GM04504 (cell line): ENCODE measurements at regions not wholly inside any gene's neighbourhood (a gene's known extent, or its start where the extent isn't known, plus 50 kb on each side); places are given as distances from the start of the nearest gene placed in this dataset.
"Not testable (repeated sequence)": the region's sequence is repeated elsewhere in the genome, so short reads cannot be mapped to it uniquely, and the experiment has no call there.

Experiments
- DNase-seq: peaks from one replicate; pipeline ENCODE4 v3.0.0-alpha.2; 2012; ENCODE audit warnings: low read depth

GRCh38 chr6:21918666-21919065, 325.1 kb downstream of the SOX4 start:
- DNase-seq = no peak

- no peak for DNase-seq
Measured at GRCh38 chr6:21922086-21922485, 328.5 kb downstream of the SOX4 start.

DNA sequence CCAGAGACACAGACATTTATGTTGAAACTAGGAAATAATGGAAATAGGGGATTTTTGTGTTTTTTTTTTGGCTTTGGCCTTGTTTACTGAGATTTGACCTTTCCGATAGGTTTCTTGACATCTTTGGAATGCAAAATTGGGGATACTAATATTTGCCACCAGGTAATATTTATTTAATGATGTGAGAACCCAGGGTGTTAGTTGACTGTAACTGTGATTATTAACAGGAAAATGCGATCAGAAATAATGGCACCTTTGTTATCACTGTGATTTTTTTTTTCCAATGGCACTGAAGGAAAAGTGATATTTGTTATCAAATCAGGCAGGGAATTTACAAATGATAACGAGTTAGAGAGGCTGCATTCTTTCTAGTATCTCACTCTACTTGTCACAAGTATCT, 330.5 kb downstream of the SOX4 start:
- DNase-seq = no peak

- DNase-seq = no peak
Measured at GRCh38 chr6:21928827-21929226, 335.3 kb downstream of the SOX4 start.

DNA sequence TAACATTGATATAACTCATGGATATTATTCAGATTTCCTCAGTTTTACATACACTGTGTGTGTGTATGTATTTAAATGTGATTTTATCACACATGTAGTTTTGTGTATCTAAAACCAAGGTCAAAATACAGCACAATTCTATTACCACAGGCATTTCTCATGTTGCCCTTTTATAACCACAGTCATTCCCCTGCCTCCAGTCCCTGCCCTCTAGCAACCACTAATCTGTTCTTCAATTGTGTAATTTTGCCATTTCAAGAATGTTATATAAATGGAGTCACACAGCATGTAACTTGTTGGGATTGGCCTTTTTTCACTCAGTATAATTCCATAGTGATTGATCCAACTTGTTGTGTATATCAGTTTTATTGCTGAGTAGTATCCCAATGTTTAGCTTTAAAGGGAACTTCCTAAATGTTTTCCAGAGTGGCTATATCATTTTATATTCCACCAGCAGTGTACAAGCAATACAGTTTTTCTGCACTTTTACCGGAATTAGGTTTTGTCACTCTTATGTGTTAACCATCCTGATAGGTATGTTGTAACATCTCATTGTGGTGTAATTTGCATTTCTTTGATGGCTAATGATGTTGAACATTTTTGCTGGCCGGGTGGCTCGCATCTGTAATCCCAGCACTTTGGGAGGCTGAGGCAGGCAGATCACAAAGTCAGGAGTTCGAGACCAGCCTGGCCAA, 338.2 kb downstream of the SOX4 start:
- DNase-seq = no peak

DNA sequence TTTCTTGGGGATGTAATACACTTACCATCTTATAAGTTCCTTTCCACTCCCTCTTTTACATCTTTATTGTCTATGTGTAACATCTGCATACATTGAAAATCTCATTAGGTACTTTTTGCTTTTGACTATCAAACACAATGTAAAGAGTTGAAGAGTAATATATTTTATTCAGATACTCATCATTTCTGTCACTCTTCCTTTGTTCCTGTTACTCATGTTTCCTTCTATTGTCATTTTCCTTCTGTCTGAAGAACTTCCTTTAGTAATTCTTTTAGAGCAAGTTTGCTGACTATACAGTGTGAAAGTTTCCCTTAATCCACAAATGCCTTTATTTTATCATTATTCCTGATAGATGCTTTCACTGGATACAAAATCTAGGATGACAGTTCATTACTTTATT, 339.8 kb downstream of the SOX4 start:
- no peak for DNase-seq

- no peak for DNase-seq
Measured at GRCh38 chr6:21935142-21935541, 341.6 kb downstream of the SOX4 start.

- DNase-seq = no peak
Measured at GRCh38 chr6:21935561-21936028, 342.0 kb downstream of the SOX4 start.

- DNase-seq = no peak
Measured at GRCh38 chr6:21937466-21937865, 343.9 kb downstream of the SOX4 start.

- DNase-seq = not testable (repeated sequence)
Measured at GRCh38 chr6:21939066-21939465, 345.5 kb downstream of the SOX4 start.

GRCh38 chr6:21941926-21942325, 348.4 kb downstream of the SOX4 start:
- no peak for DNase-seq

DNA sequence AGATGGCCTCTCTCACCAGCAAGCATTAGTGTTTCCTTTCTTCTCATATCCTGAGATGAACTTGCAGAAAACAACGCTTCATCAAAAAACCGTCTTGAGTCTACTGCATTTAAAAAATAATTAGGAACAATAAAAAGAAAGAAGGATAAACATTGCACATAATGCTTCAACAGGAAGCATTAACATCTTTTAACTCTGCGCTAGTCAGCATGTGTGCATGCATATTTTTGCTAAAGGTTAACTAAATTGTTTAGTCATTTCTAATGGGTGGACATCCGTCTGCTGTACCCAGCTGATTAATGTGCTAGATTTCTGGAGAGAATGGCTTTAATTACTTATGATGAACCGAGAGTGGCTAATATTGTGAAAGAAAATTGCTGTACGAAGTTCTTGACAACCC, 349.3 kb downstream of the SOX4 start:
- no peak for DNase-seq

GRCh38 chr6:21946298-21946783, 350.5 kb downstream of the PRL start:
- peak; percentile 88 for DNase-seq

GRCh38 chr6:21947227-21947626, 349.6 kb downstream of the PRL start:
- DNase-seq = not testable (repeated sequence)

DNA sequence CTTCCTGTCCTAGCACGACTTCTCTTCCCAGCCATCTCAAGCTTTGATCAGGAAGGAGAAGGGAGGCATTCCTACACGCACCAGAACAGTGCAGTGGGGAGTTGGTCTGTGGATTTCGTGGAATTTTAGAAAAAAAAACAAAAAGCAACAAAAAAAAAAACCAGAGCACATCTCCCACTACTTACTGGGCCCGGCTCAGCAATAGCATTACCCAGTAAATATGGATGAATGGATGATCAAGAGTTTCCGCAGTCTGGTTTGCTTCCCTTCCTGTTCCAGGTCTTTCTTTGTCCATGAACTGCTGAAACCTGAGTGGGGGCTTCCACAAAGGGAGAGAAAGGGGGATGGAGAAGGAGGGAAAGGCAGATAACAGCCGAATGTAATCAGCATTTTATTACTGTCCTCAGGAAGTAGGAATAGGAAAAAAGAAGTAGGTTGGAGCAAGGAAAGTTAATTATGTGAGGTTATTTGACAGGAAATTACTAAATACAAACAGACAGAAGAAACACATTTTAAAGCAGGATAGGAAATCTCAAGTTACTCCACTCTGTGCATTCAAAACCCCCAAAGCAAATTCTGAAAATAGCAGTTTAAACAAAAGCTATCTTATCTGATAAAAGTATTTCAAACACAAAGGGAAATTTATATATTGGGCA, 349.0 kb downstream of the PRL start:
- no peak for DNase-seq

- DNase-seq = no peak
Measured at GRCh38 chr6:21949211-21949801, 347.5 kb downstream of the PRL start.

GRCh38 chr6:21952367-21952766, 344.5 kb downstream of the PRL start:
- DNase-seq = no peak

DNA sequence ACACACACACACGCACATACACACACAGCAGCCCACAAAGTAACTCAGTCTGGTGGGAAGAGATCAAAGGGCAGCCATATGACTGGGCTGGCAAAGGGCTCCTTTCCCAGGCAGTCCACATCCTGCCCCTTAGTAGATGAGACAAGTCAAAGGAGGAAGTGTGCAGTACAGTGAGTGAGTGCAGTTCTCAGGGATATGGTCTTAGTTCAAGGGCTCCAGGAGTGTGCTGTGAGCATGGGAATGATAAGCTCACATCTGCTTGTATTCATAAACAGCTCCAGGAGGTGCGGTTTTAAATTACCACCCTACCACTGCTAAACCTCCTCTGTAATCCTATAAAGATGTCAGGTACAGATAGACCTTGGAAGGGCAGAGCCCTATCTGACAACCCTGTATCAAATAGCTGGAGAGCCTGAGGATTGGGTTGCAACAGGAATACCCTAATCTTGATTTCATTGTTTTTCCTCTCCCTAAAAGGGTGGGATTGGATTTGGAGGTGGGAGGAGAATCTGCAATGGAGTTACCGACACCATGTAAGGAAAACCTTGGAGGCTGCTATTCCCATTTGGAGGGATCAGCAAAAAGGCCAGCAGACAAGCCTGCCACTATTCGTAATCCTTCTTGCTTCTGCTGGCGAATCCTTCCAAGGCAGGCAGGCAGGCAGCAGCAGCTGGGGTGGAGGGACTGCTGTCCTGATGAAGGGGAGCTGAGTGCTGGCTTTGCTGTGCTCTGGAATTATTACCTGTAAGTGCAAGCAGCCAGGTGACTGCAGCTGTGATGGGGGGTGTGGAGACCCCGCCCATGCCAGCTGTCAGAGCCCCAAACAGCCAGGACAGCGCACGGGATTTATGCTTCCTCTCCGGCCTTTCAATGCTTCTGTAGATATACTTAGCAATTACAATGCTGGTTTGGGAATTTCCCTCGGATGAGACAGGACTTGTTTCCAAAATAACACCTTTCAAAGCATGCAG, 342.7 kb downstream of the PRL start:
- DNase-seq = peak; percentile 15

- DNase-seq = no peak
Measured at GRCh38 chr6:21955053-21955595, 341.7 kb downstream of the PRL start.

- no peak for DNase-seq
Measured at GRCh38 chr6:21955951-21956350, 340.9 kb downstream of the PRL start.

GRCh38 chr6:21958428-21958827, 338.4 kb downstream of the PRL start:
- DNase-seq = no peak

DNA sequence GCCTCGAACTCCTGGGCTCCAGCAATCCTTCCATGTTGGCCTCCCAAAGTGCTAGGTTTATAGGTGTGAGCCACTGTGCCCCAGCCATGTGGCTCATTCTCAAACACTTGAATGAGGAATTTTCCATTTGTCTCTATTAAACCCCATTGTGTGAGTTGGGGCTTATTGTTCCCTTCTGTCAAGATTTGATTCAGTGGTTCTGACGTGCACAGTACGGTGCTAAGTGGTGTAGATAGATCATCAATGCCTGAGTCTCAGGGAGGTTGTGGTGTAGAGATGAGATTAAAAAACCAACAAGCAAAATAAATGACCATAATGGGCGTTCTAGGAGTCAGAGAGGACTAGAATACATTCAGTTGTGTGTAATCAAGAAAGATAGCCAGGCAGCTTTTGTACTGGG, 335.6 kb downstream of the PRL start:
- no peak for DNase-seq
